WTC11 (cell line): ENCODE measurements at regions not wholly inside any gene's neighbourhood (a gene's known extent, or its start where the extent isn't known, plus 50 kb on each side); places are given as distances from the start of the nearest gene placed in this dataset.

Experiments
- ATAC-seq: fragments of 200-7000 bp; cut with Tn5 transposase; 2 replicates; pipeline ENCODE4 v1.10.0; 2021; ENCODE audit warnings: mild to moderate bottlenecking, moderate library complexity
- CTCF ChIA-PET: fragments of 300-600 bp; sonication (Branson Sonifier 250); formaldehyde crosslinking; loops from one replicate; lab custom pipeline; 2021; ENCODE audit warnings: antibody characterized with exemption; lab: Charles Lee
- POLR2A ChIA-PET: fragments of 350-600 bp; sonication (Branson Sonifier 250); formaldehyde crosslinking; loops from one replicate; lab custom pipeline; 2021; ENCODE audit warnings: antibody characterized with exemption; lab: Charles Lee
- DNase-seq: peaks from one replicate; pipeline ENCODE4 v3.0.0; 2021; ENCODE audit warnings: low spot score
- H3K27ac Mint-ChIP-seq: 2 replicates; pipeline ENCODE4 v1.8.0; 2021; ENCODE audit warnings: mixed read lengths
- H3K27me3 Mint-ChIP-seq: 2 replicates; pipeline ENCODE4 v1.8.0; 2021; ENCODE audit warnings: low read depth, mild to moderate bottlenecking, moderate library complexity, mixed read lengths
- H3K36me3 Mint-ChIP-seq: 2 replicates; pipeline ENCODE4 v1.8.0; 2021; ENCODE audit warnings: mixed read lengths
- H3K4me1 Mint-ChIP-seq: 2 replicates; pipeline ENCODE4 v1.8.0; 2022; ENCODE audit warnings: mixed read lengths
- H3K4me3 Mint-ChIP-seq: 2 replicates; pipeline ENCODE4 v1.8.0; 2021; ENCODE audit warnings: mild to moderate bottlenecking, moderate library complexity, mixed read lengths
- H3K9me3 Mint-ChIP-seq: 2 replicates; pipeline ENCODE4 v1.8.0; 2021; ENCODE audit warnings: mixed read lengths
- ATF1 ChIP-seq: sonication (generic); formaldehyde crosslinking; IDR thresholded peaks from 2 replicates; pipeline ENCODE4 v1.8.1; 2023; ENCODE audit warnings: mild to moderate bottlenecking, moderate library complexity, missing genetic modification reagents
- CBFB ChIP-seq: sonication (generic); formaldehyde crosslinking; IDR thresholded peaks from 2 replicates; pipeline ENCODE4 v1.8.1; 2022; ENCODE audit warnings: mild to moderate bottlenecking, low read depth, missing genetic modification reagents
- ELF4 ChIP-seq: sonication (generic); formaldehyde crosslinking; IDR thresholded peaks from 2 replicates; pipeline ENCODE4 v1.8.1; 2022; ENCODE audit warnings: low read depth, mild to moderate bottlenecking, moderate library complexity, missing genetic modification reagents
- FOXJ3 ChIP-seq: sonication (generic); formaldehyde crosslinking; IDR thresholded peaks from 2 replicates; pipeline ENCODE4 v1.9.0; 2021; ENCODE audit warnings: missing genetic modification reagents, mild to moderate bottlenecking, borderline replicate concordance
- FOXP1 ChIP-seq: sonication (generic); formaldehyde crosslinking; IDR thresholded peaks from 2 replicates; pipeline ENCODE4 v1.8.0; 2022; ENCODE audit warnings: missing genetic modification reagents, mild to moderate bottlenecking, moderate library complexity, borderline replicate concordance
- HMGA2 ChIP-seq: fragments of 250-450 bp; sonication (Bioruptor Pico); IDR thresholded peaks from 2 replicates; pipeline ENCODE4 v1.4.0; 2021; ENCODE audit warnings: mild to moderate bottlenecking, moderate library complexity
- MYBL2 ChIP-seq: sonication (generic); formaldehyde crosslinking; IDR thresholded peaks from 2 replicates; pipeline ENCODE4 v1.8.1; 2023; ENCODE audit warnings: mild to moderate bottlenecking, moderate library complexity, missing genetic modification reagents
- NR3C1 ChIP-seq: sonication (generic); formaldehyde crosslinking; conservative IDR thresholded peaks from 2 replicates; pipeline ENCODE4 v1.8.1; 2023; ENCODE audit warnings: low read depth, mild to moderate bottlenecking, missing genetic modification reagents
- TEAD4 ChIP-seq: sonication (generic); formaldehyde crosslinking; IDR thresholded peaks from 2 replicates; pipeline ENCODE4 v1.8.0; 2022; ENCODE audit warnings: mild to moderate bottlenecking, missing genetic modification reagents
- TP53 ChIP-seq: sonication (generic); formaldehyde crosslinking; IDR thresholded peaks from 2 replicates; pipeline ENCODE4 v1.8.1; 2023; ENCODE audit warnings: mild to moderate bottlenecking, missing genetic modification reagents
- ZNF121 ChIP-seq: sonication (generic); formaldehyde crosslinking; IDR thresholded peaks from 2 replicates; pipeline ENCODE4 v1.8.0; 2023; ENCODE audit warnings: missing genetic modification reagents
- ZNF416 ChIP-seq: fragments of 250-450 bp; sonication (Bioruptor Pico); IDR thresholded peaks from 2 replicates; pipeline ENCODE4 v1.9.0; 2021; ENCODE audit warnings: mild to moderate bottlenecking, inconsistent platforms
- ZNF423 ChIP-seq: fragments of 250-450 bp; sonication (Bioruptor Pico); IDR thresholded peaks from 2 replicates; pipeline ENCODE4 v2.1.2; 2022; ENCODE audit warnings: mild to moderate bottlenecking, moderate library complexity
- TF ChIP-seq, protein P1 (sequence below): fragments of 250-450 bp; sonication (Bioruptor Pico); IDR thresholded peaks from 2 replicates; pipeline ENCODE4 v2.1.2; 2022; ENCODE audit warnings: mild to moderate bottlenecking, moderate library complexity
- TF ChIP-seq, protein P2 (sequence below): fragments of 250-450 bp; sonication (Bioruptor Pico); IDR thresholded peaks from 2 replicates; pipeline ENCODE4 v1.9.0; 2021; ENCODE audit warnings: moderate library complexity, mild to moderate bottlenecking, inconsistent platforms, borderline replicate concordance

DNA sequence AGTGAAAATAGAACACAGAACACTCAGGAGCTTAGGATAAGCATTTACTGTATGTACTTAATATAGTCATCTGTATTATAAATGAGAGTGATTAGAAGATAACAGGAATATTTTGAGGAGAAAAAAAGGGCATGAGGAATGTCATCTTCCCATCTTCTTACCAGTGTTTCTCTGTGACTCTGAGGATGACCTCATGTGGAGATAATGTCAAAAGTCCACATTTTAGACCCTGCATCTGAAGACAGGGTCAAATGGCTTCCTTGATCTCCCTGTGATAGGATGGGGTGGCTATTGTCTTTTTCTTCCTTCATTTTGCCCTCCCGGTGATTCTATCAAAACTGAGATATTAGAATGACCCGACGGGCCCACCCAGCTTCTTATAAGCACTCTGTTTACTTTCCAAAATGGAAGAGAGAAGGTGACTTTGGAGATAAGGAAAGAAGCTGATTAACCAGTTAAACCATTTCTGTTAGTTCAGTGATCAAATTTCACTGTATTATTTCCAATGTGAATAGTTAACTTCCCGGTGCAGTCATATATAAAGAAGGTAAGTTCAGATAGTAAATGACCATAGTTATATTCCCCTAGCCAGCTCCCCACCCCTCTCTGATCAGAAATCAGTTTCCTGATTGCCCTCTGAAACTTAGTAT is 115.7 kb upstream of the SALL4 start:
- ChIA-PET CTCF (interaction anchor here (0.7 to 1.8 kb wide), 3 partner anchors 14 to 118 kb away, joined by 3 to 4 read pairs (median 3); no protein-coding TSS in a partner anchor), POLR2A (no interaction called here)
- Mint-ChIP-seq H3K36me3 (no peaks in the 10 kb centered on the region), H3K4me3 (no peak overlapping the region), H3K27me3 (no peaks in the 10 kb centered on the region), H3K27ac (no peak overlapping the region), H3K9me3 (no peaks in the 10 kb centered on the region), H3K4me1 (peaks cover 30% of the 10 kb centered on the region)
- no peak for TF ChIP-seq ZNF423 (CRISPR knock-in tag)
- no peak for TF ChIP-seq ATF1 (CRISPR knock-in tag)
- TF ChIP-seq ZNF416 (CRISPR knock-in tag): no peak
- no peak for TF ChIP-seq ELF4 (CRISPR knock-in tag)
- no peak for TF ChIP-seq FOXP1 (CRISPR knock-in tag)
- no peak for TF ChIP-seq TEAD4
- DNase-seq: no peak
- no peak for ATAC-seq

DNA sequence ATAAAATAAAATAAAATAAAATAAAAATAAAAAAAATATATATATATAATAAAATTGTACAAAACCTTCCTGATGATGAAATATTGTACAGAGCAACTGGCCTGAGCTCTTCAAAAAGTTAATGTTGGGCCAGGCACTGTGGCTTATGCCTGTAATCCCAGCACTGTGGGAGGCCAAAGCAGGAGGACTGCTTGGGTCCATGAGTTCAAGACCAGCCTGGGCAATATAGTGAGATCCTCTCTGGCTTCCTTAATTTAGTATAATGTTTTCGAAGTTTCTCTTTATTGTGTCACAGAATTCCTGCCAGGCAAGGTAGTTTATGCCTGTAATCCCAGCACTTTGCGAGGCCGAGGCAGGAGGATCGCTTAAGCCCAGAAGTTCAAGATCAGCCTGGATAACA is 113.9 kb upstream of the SALL4 start:
- ChIA-PET POLR2A (no interaction called here), CTCF (no interaction called here)
- DNase-seq (no peak), ATAC-seq (no peak)
- H3K4me1 Mint-ChIP-seq: peaks cover 41% of the 10 kb centered on the region
- H3K27ac Mint-ChIP-seq: no peak overlapping the region
- H3K27me3 Mint-ChIP-seq: no peaks in the 10 kb centered on the region
- TF ChIP-seq ZNF121 (CRISPR knock-in tag) (peak; percentile 61; the same call in 1 of the 2 replicates), CBFB (CRISPR knock-in tag) (no peak), HMGA2 (CRISPR knock-in tag) (peak; percentile 77; the same call in 1 of the 2 replicates)
- no peaks in the 10 kb centered on the region for H3K9me3 Mint-ChIP-seq
- H3K4me3 Mint-ChIP-seq: no peak overlapping the region
- H3K36me3 Mint-ChIP-seq: no peaks in the 10 kb centered on the region

DNA sequence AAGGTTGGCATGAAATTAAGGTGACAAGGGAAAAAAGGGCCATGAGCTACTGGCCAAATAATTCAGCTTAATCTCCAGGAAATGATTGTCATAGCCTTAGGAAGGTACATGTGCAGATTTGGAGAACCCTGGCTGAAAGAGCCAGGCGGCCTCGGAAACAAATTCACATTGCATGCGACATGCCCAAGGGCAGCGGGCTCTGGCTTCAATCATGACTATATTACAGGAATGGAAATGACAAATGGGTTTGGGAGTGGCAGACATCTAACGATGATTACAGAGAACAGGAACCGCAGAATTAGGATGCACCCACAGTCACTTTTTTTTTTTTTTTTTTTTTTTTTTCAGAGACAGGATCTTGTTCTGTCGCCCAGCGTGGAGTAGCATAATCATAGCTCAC is 112.4 kb upstream of the SALL4 start:
- Mint-ChIP-seq H3K9me3 (no peaks in the 10 kb centered on the region), H3K27me3 (no peaks in the 10 kb centered on the region), H3K4me1 (peaks cover 55% of the 10 kb centered on the region), H3K4me3 (no peak overlapping the region), H3K36me3 (no peaks in the 10 kb centered on the region), H3K27ac (peak overlapping the region; percentile 56; the same call in 1 of the 2 replicates)
- POLR2A ChIA-PET: interaction anchor here (0.7 kb wide), 1 partner anchor 27 kb away, joined by 8 read pairs; no protein-coding TSS in a partner anchor
- no peak for DNase-seq
- no peak for TF ChIP-seq HMGA2 (CRISPR knock-in tag)
- TF ChIP-seq, protein P1, sequence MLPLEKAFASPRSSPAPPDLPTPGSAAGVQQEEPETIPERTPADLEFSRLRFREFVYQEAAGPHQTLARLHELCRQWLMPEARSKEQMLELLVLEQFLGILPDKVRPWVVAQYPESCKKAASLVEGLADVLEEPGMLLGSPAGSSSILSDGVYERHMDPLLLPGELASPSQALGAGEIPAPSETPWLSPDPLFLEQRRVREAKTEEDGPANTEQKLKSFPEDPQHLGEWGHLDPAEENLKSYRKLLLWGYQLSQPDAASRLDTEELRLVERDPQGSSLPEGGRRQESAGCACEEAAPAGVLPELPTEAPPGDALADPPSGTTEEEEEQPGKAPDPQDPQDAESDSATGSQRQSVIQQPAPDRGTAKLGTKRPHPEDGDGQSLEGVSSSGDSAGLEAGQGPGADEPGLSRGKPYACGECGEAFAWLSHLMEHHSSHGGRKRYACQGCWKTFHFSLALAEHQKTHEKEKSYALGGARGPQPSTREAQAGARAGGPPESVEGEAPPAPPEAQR (CRISPR knock-in tag): no peak
- CTCF ChIA-PET: interaction anchor here (0.8 kb wide), 1 partner anchor 114 kb away, joined by 3 read pairs; no protein-coding TSS in a partner anchor
- no peak for ATAC-seq

DNA sequence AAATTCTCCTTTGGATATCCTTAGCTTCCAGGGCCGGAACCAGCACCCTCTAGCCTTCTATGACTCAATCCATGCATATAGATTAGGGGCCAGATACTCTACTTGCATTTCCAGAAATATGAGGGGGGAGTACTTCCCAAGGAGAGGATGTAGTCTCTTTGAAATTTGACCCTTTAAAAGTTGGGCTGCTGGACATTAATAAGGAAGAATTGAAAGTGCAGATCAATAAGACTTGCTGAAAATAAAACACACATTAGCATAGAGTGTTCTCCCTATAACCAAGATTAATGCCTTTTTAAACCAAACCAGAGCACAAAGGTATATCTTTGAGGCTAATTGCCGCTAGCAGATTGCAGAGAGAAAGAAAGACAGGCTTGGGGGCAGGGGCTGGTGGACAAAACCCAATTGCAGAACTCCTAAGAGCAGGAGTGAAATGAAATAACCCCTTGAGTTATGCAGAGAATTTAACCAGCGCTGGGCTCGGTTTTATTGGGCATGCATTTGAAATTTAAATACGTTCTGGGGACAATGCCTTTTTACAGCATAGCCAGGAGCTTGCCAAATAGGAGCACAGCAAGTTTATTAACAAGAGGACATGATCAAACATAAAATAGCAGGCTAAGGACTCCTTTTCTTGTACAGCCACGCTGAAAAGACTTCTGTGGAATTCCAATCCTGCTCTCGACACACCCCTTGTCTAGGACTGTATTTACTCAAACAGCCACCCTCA is 108.2 kb upstream of the SALL4 start:
- Mint-ChIP-seq H3K4me1 (peaks cover 41% of the 10 kb centered on the region), H3K36me3 (no peaks in the 10 kb centered on the region), H3K9me3 (no peaks in the 10 kb centered on the region), H3K27me3 (no peaks in the 10 kb centered on the region), H3K27ac (peak overlapping the region; percentile 83), H3K4me3 (peak overlapping the region; percentile 30)
- POLR2A ChIA-PET: interaction anchor here (0.6 kb wide), 1 partner anchor 44 kb away, joined by 4 read pairs; no protein-coding TSS in a partner anchor
- TF ChIP-seq MYBL2 (CRISPR knock-in tag): no peak
- no peak for TF ChIP-seq FOXJ3
- TF ChIP-seq TP53 (CRISPR knock-in tag): no peak
- TF ChIP-seq, protein P2, sequence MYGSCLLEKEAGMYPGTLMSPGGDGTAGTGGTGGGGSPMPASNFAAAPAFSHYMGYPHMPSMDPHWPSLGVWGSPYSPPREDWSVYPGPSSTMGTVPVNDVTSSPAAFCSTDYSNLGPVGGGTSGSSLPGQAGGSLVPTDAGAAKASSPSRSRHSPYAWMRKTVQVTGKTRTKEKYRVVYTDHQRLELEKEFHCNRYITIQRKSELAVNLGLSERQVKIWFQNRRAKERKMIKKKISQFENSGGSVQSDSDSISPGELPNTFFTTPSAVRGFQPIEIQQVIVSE (CRISPR knock-in tag): no peak
- TF ChIP-seq NR3C1 (CRISPR knock-in tag): no peak
- ATAC-seq (peak; percentile 63), DNase-seq (no peak)
- CTCF ChIA-PET: no interaction called here
